IMR-90 (cell line): ENCODE measurements at regions not wholly inside any gene's neighbourhood (a gene's known extent, or its start where the extent isn't known, plus 50 kb on each side); places are given as distances from the start of the nearest gene placed in this dataset.

ENCODE experiments used
- ATAC-seq: fragments of 200-7000 bp; cut with Tn5 transposase; 2 replicates; pipeline ENCODE4 v1.9.1; 2020; ENCODE audit warnings: low read depth, mild to moderate bottlenecking, moderate library complexity
- BruUV-seq: library from RNA; stranded (reverse); fragments of 400-500 nt; replicated peaks from 2 replicates; lab custom pipeline; 2021; lab: Mats Ljungman, UMichigan
- CTCF ChIA-PET: fragments of 300-600 bp; formaldehyde crosslinking; extraction: SDS; loops from one replicate; lab custom pipeline; 2021; ENCODE audit warnings: antibody characterized with exemption; lab: Yijun Ruan, JAX
- POLR2A ChIA-PET: fragments of 300-600 bp; sonication (Branson Sonifier 250); formaldehyde crosslinking; loops from one replicate; lab custom pipeline; 2022; ENCODE audit warnings: antibody characterized with exemption; ENCODE audit not compliant: unreplicated experiment; lab: Charles Lee
- DNase-seq: peaks from one replicate; pipeline ENCODE4 v3.0.0; 2013
- H2AFZ ChIP-seq: replicated peaks from 2 replicates; pipeline ENCODE3; 2013; ENCODE audit warnings: low read length, mild to moderate bottlenecking; ENCODE audit not compliant: poor library complexity
- H2AK5ac ChIP-seq: 2 replicates; pipeline ENCODE4 v1.6.1; 2013; ENCODE audit warnings: low read depth, low read length, inconsistent platforms
- H2AK9ac ChIP-seq: replicated peaks from 2 replicates; pipeline ENCODE3; 2013; ENCODE audit warnings: mild to moderate bottlenecking, low read depth, low read length, moderate library complexity; ENCODE audit not compliant: poor library complexity
- H2BK120ac ChIP-seq: 2 replicates; pipeline ENCODE4 v1.6.1; 2013; ENCODE audit warnings: low read depth, low read length, inconsistent platforms
- H2BK15ac ChIP-seq: 3 replicates; pipeline ENCODE4 v1.6.1; 2013; ENCODE audit warnings: low read depth, low read length, inconsistent platforms
- H2BK20ac ChIP-seq: 2 replicates; pipeline ENCODE4 v1.6.1; 2013; ENCODE audit warnings: low read depth, mild to moderate bottlenecking, inconsistent platforms, low read length, moderate library complexity
- H2BK5ac ChIP-seq: 2 replicates; pipeline ENCODE4 v1.6.1; 2013; ENCODE audit warnings: mild to moderate bottlenecking, low read depth, low read length, inconsistent platforms; ENCODE audit not compliant: poor library complexity, severe bottlenecking
- H3K14ac ChIP-seq: replicated peaks from 2 replicates; pipeline ENCODE4 v1.6.1; 2013; ENCODE audit warnings: low read depth, low read length, inconsistent platforms
- H3K18ac ChIP-seq: 2 replicates; pipeline ENCODE4 v1.6.1; 2013; ENCODE audit warnings: low read depth, low read length, control low read depth
- H3K23ac ChIP-seq: 2 replicates; pipeline ENCODE4 v1.6.1; 2013; ENCODE audit warnings: low read depth, low read length, inconsistent platforms
- H3K27ac ChIP-seq: 2 replicates; pipeline ENCODE4 v1.5.1; 2013; ENCODE audit warnings: mild to moderate bottlenecking, control low read depth, low read length; ENCODE audit not compliant: insufficient read depth
- H3K27me3 ChIP-seq: 2 replicates; pipeline ENCODE4 v1.6.1; 2013; ENCODE audit warnings: low read length; ENCODE audit not compliant: control insufficient read depth, insufficient read depth
- H3K36me3 ChIP-seq: 2 replicates; pipeline ENCODE4 v1.6.1; 2013; ENCODE audit warnings: low read length, mixed read lengths; ENCODE audit not compliant: control insufficient read depth, insufficient read depth
- H3K4ac ChIP-seq: 2 replicates; pipeline ENCODE4 v1.6.1; 2013; ENCODE audit warnings: low read depth, low read length, inconsistent platforms
- H3K4me1 ChIP-seq: 2 replicates; pipeline ENCODE4 v1.6.1; 2013; ENCODE audit warnings: low read length, mixed read lengths; ENCODE audit not compliant: control insufficient read depth, insufficient read depth
- H3K4me2 ChIP-seq: 2 replicates; pipeline ENCODE4 v1.6.1; 2013; ENCODE audit warnings: low read depth, mild to moderate bottlenecking, control low read depth, low read length, moderate library complexity
- H3K4me3 ChIP-seq: 2 replicates; pipeline ENCODE4 v1.5.1; 2013; ENCODE audit warnings: low read depth, mild to moderate bottlenecking, control low read depth, low read length, moderate library complexity; ENCODE audit not compliant: insufficient read depth
- H3K56ac ChIP-seq: 2 replicates; pipeline ENCODE4 v1.6.1; 2013; ENCODE audit warnings: low read length, inconsistent platforms; ENCODE audit not compliant: insufficient read depth; ENCODE audit errors: extremely low read depth
- H3K79me1 ChIP-seq, 2 experiments: 2 replicates each; pipeline ENCODE4 v1.6.1; 2013; ENCODE audit warnings: low read length in 2 of 2, inconsistent platforms in 1 of 2, low read depth in 1 of 2
- H3K9ac ChIP-seq: 2 replicates; pipeline ENCODE4 v1.6.1; 2013; ENCODE audit warnings: low read depth, low read length, control low read depth
- H3K9me1 ChIP-seq: 2 replicates; pipeline ENCODE4 v1.6.1; 2013; ENCODE audit warnings: low read length, inconsistent platforms; ENCODE audit not compliant: insufficient read depth
- H3K9me3 ChIP-seq: 2 replicates; pipeline ENCODE4 v1.6.1; 2013; ENCODE audit warnings: low read length; ENCODE audit not compliant: control insufficient read depth, insufficient read depth
- H4K20me1 ChIP-seq: 2 replicates; pipeline ENCODE4 v1.6.1; 2013; ENCODE audit warnings: low read length, inconsistent platforms; ENCODE audit not compliant: insufficient read depth
- H4K5ac ChIP-seq: 2 replicates; pipeline ENCODE4 v1.6.1; 2013; ENCODE audit warnings: mild to moderate bottlenecking, low read depth, low read length, control low read depth
- H4K8ac ChIP-seq, 2 experiments: 2 replicates each; pipeline ENCODE4 v1.6.1; 2013; ENCODE audit warnings: low read depth in 2 of 2, low read length in 2 of 2, control low read depth in 1 of 2, inconsistent platforms in 1 of 2
- H4K91ac ChIP-seq: 2 replicates; pipeline ENCODE4 v1.6.1; 2013; ENCODE audit warnings: low read depth, low read length, inconsistent platforms; ENCODE audit not compliant: insufficient read depth
- BHLHE40 ChIP-seq: fragments of 150-350 bp; IDR thresholded peaks from 2 replicates; pipeline ENCODE4 v1.6.1; 2016; ENCODE audit warnings: mild to moderate bottlenecking, low read depth, low read length
- CEBPB ChIP-seq: IDR thresholded peaks from 2 replicates; pipeline ENCODE4 v1.6.1; 2012; ENCODE audit warnings: low read depth, low read length, improper control_type of control experiment
- CHD1 ChIP-seq: IDR thresholded peaks from 2 replicates; pipeline ENCODE4 v1.6.1; 2012; ENCODE audit warnings: low read depth, low read length, improper control_type of control experiment
- FOS ChIP-seq: fragments of 150-350 bp; IDR thresholded peaks from 2 replicates; pipeline ENCODE4 v1.6.1; 2016; ENCODE audit warnings: low read depth, low read length
- MAFK ChIP-seq: IDR thresholded peaks from 2 replicates; pipeline ENCODE4 v1.6.1; 2012; ENCODE audit warnings: low read depth, low read length, improper control_type of control experiment
- MAZ ChIP-seq: IDR thresholded peaks from 2 replicates; pipeline ENCODE4 v1.6.1; 2012; ENCODE audit warnings: low read depth, mild to moderate bottlenecking, low read length, improper control_type of control experiment, moderate library complexity, borderline replicate concordance
- MXI1 ChIP-seq: IDR thresholded peaks from 2 replicates; pipeline ENCODE4 v1.6.1; 2012; ENCODE audit warnings: low read depth, mild to moderate bottlenecking, low read length, moderate library complexity, borderline replicate concordance
- NFE2L2 ChIP-seq: fragments of 150-350 bp; IDR thresholded peaks from 2 replicates; pipeline ENCODE4 v1.6.1; 2016; ENCODE audit warnings: low read depth, mild to moderate bottlenecking, low read length
- POLR2A ChIP-seq: IDR thresholded peaks from 2 replicates; pipeline ENCODE4 v1.6.1; 2012; ENCODE audit warnings: mild to moderate bottlenecking, low read depth, low read length
- RAD21 ChIP-seq: IDR thresholded peaks from 2 replicates; pipeline ENCODE4 v1.6.1; 2012; ENCODE audit warnings: low read length, improper control_type of control experiment
- RCOR1 ChIP-seq: IDR thresholded peaks from 2 replicates; pipeline ENCODE4 v1.6.1; 2012; ENCODE audit warnings: mild to moderate bottlenecking, low read length, improper control_type of control experiment; ENCODE audit not compliant: insufficient replicate concordance
- RFX5 ChIP-seq: IDR thresholded peaks from 2 replicates; pipeline ENCODE4 v1.8.0; 2012; ENCODE audit warnings: low read depth, mild to moderate bottlenecking, low read length, moderate library complexity
- SMC3 ChIP-seq: fragments of 150-350 bp; IDR thresholded peaks from 2 replicates; pipeline ENCODE4 v1.6.1; 2016; ENCODE audit warnings: low read depth, mild to moderate bottlenecking, antibody characterized with exemption, low read length, moderate library complexity
- WGBS, 2 experiments: methylation state at CpG; one replicate each; pipeline versions ENCODE4 v1.1.5 to v1.1.7; 2013; ENCODE audit warnings: missing lambda C conversion rate in 2 of 2; ENCODE audit not compliant: insufficient read length in 1 of 2; ENCODE audit errors: extremely low coverage in 2 of 2; 5-methylcytosine and 5-hydroxymethylcytosine counted together
- dilution Hi-C: fragments of 300-500 bp; cut with HindIII; formaldehyde crosslinking; loops from one replicate; pipeline ENCODE4 v1.14.3; 2018; ENCODE audit warnings: low sequenced_read_pairs; ENCODE audit not compliant: unreplicated experiment
- in situ Hi-C: fragments of 300-500 bp; cut with MboI; formaldehyde crosslinking; loops from 3 replicates; pipeline ENCODE4 v1.14.3; 2019; ENCODE audit warnings: low sequenced_read_pairs, inconsistent platforms, mixed read lengths
- intact Hi-C: fragments of 100-400 bp; cut with micrococcal nuclease; formaldehyde crosslinking; loops from 2 replicates; pipeline ENCODE4 v1.10.0; 2022
- TF ChIP-seq, protein P1 (sequence below): fragments of 150-350 bp; IDR thresholded peaks from 2 replicates; pipeline ENCODE4 v1.6.1; 2016; ENCODE audit warnings: low read depth, mild to moderate bottlenecking, low read length, moderate library complexity, borderline replicate concordance
- TF ChIP-seq, protein P2 (sequence below): conservative IDR thresholded peaks from 2 replicates; pipeline ENCODE4 v1.5.1; 2012; ENCODE audit warnings: mild to moderate bottlenecking, low read depth, low read length, improper control_type of control experiment
- TF ChIP-seq, protein P3 (sequence below): fragments of 150-350 bp; IDR thresholded peaks from 2 replicates; pipeline ENCODE4 v1.6.1; 2017; ENCODE audit warnings: mild to moderate bottlenecking, antibody characterized with exemption, low read length, low read depth

DNA sequence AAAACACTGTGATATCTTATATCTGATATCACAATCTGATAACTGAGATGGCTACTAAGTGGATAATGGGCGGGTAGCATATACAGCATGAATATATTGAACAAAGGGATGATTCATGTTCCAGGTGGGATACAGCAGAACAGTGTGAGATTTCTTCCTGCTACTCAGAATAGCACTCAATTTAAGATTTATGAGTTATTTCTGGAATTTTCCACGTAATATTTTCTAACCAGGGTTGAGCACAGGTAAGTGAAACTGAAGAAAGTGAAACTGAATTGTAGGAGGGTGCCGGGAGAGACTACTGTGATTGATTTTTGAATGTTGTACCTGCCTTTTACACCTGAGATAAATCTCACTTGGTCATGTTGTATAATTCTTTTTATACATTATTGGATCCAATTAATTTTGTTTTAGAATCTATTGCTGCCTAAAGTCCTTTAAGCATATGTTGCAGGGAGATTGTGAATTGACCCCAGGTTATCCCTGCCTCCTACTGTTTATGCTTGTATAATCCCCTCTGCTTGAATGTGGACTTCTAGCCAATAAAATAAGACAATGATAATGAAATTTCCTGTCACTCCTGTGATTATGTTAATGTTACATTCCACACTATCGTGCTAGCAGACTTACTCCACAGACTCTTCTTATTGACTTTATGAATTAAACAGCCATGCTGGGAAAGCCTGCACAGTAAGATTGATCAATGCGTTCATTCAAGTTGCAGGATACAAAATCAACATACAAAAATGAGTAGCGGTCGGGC lies 67.6 kb upstream of the RBBP8 start:
- no peaks in the 10 kb centered on the region; the same call in 1 of the 2 replicates for H3K27me3 ChIP-seq
- DNase-seq (no peak), ATAC-seq (no peak)
- no peak overlapping the region for H3K14ac ChIP-seq
- H3K9me1 ChIP-seq = no peaks in the 10 kb centered on the region
- no peak overlapping the region for H3K4me3 ChIP-seq
- no peak overlapping the region for H3K18ac ChIP-seq
- CTCF ChIA-PET = no interaction called here
- in situ Hi-C loops = no loop called here
- no peak overlapping the region for H2BK5ac ChIP-seq
- H3K36me3 ChIP-seq = no peaks in the 10 kb centered on the region
- no peak overlapping the region for H2BK20ac ChIP-seq
- no peaks in the 10 kb centered on the region for H3K79me1 ChIP-seq
- H3K9ac ChIP-seq = no peak overlapping the region
- H4K91ac ChIP-seq = no peak overlapping the region
- WGBS, 2 experiments = no CpG with 5 or more reads among the region's 7 CpGs
- H4K8ac ChIP-seq = no peak overlapping the region
- dilution Hi-C loops = no loop called here
- no peak overlapping the region for H3K56ac ChIP-seq
- H3K4me2 ChIP-seq = no peak overlapping the region; the same call in 1 of the 2 replicates
- H3K9me3 ChIP-seq = no peaks in the 10 kb centered on the region
- H2AK5ac ChIP-seq = no peak overlapping the region
- H3K4me1 ChIP-seq = no peaks in the 10 kb centered on the region; the same call in 1 of the 2 replicates
- H2BK15ac ChIP-seq = no peak overlapping the region
- BruUV-seq = no TSS peak
- no peaks in the 10 kb centered on the region for H4K20me1 ChIP-seq
- no peak overlapping the region for H2AFZ ChIP-seq
- H2AK9ac ChIP-seq = no peak overlapping the region
- no peak for TF ChIP-seq MAZ
- TF ChIP-seq, protein P1, sequence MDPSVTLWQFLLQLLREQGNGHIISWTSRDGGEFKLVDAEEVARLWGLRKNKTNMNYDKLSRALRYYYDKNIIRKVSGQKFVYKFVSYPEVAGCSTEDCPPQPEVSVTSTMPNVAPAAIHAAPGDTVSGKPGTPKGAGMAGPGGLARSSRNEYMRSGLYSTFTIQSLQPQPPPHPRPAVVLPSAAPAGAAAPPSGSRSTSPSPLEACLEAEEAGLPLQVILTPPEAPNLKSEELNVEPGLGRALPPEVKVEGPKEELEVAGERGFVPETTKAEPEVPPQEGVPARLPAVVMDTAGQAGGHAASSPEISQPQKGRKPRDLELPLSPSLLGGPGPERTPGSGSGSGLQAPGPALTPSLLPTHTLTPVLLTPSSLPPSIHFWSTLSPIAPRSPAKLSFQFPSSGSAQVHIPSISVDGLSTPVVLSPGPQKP = no peak
- no peak for TF ChIP-seq RFX5
- TF ChIP-seq FOS = no peak
- no peak for TF ChIP-seq CEBPB
- no peak for TF ChIP-seq CHD1
- TF ChIP-seq MAFK = no peak
- TF ChIP-seq MXI1 = no peak
- TF ChIP-seq RAD21 = no peak
- no peak for TF ChIP-seq RCOR1
- no peak for TF ChIP-seq NFE2L2
- no peak for TF ChIP-seq POLR2A
- no peak for TF ChIP-seq SMC3
- TF ChIP-seq, protein P2, sequence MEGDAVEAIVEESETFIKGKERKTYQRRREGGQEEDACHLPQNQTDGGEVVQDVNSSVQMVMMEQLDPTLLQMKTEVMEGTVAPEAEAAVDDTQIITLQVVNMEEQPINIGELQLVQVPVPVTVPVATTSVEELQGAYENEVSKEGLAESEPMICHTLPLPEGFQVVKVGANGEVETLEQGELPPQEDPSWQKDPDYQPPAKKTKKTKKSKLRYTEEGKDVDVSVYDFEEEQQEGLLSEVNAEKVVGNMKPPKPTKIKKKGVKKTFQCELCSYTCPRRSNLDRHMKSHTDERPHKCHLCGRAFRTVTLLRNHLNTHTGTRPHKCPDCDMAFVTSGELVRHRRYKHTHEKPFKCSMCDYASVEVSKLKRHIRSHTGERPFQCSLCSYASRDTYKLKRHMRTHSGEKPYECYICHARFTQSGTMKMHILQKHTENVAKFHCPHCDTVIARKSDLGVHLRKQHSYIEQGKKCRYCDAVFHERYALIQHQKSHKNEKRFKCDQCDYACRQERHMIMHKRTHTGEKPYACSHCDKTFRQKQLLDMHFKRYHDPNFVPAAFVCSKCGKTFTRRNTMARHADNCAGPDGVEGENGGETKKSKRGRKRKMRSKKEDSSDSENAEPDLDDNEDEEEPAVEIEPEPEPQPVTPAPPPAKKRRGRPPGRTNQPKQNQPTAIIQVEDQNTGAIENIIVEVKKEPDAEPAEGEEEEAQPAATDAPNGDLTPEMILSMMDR = no peak
- TF ChIP-seq, protein P3, sequence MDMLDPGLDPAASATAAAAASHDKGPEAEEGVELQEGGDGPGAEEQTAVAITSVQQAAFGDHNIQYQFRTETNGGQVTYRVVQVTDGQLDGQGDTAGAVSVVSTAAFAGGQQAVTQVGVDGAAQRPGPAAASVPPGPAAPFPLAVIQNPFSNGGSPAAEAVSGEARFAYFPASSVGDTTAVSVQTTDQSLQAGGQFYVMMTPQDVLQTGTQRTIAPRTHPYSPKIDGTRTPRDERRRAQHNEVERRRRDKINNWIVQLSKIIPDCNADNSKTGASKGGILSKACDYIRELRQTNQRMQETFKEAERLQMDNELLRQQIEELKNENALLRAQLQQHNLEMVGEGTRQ = no peak
- TF ChIP-seq BHLHE40 = no peak
- H3K23ac ChIP-seq = no peak overlapping the region
- no peak overlapping the region for H3K27ac ChIP-seq
- POLR2A ChIA-PET = no interaction called here
- no peak overlapping the region for H2BK120ac ChIP-seq
- H3K4ac ChIP-seq = no peak overlapping the region
- no peak overlapping the region for H4K5ac ChIP-seq
- intact Hi-C loops = no loop called here
